Liver (tissue), 3 donors: ENCODE measurements at regions not wholly inside any gene's neighbourhood (a gene's known extent, or its start where the extent isn't known, plus 50 kb on each side); places are given as distances from the start of the nearest gene placed in this dataset.

Source experiments
- CTCF ChIP-seq: fragments of 150-350 bp; IDR thresholded peaks from 2 replicates; pipeline ENCODE4 v1.5.1; 2017; ENCODE audit warnings: improper control_type of control experiment, low read depth, low read length; ENCODE audit not compliant: missing input control
- EGR1 ChIP-seq, 2 donors: IDR thresholded peaks; 2 replicates each; pipeline ENCODE4 v1.6.1; 2016 to 2018; ENCODE audit warnings: antibody characterized with exemption in 2 of 2, low read depth in 2 of 2
- FOXA2 ChIP-seq: IDR thresholded peaks from 2 replicates; pipeline ENCODE4 v1.6.1; 2016; ENCODE audit warnings: antibody characterized with exemption
- GABPA ChIP-seq, 2 donors: IDR thresholded peaks in 1 of 2; conservative IDR thresholded peaks in 1 of 2; 2 replicates each; pipeline ENCODE4 v1.6.1; 2016; ENCODE audit warnings: antibody characterized with exemption in 2 of 2, mild to moderate bottlenecking in 1 of 2, moderate library complexity in 1 of 2
- HNF4A ChIP-seq, 2 donors: conservative IDR thresholded peaks; 2 replicates each; pipeline ENCODE4 v1.6.1; 2016; ENCODE audit warnings: antibody characterized with exemption in 2 of 2, mild to moderate bottlenecking in 2 of 2
- JUND ChIP-seq, 2 donors: IDR thresholded peaks; 2 replicates each; pipeline ENCODE4 v1.6.1; 2016; ENCODE audit warnings: antibody characterized with exemption in 2 of 2
- MAX ChIP-seq: IDR thresholded peaks from 2 replicates; pipeline ENCODE4 v1.6.1; 2016; ENCODE audit warnings: antibody characterized with exemption
- NR2F2 ChIP-seq: IDR thresholded peaks from 2 replicates; pipeline ENCODE4 v1.6.1; 2016; ENCODE audit warnings: antibody characterized with exemption
- RAD21 ChIP-seq, 2 donors: IDR thresholded peaks; 2 replicates each; pipeline ENCODE4 v1.6.1; 2016; ENCODE audit warnings: antibody characterized with exemption in 2 of 2, mild to moderate bottlenecking in 2 of 2
- SP1 ChIP-seq: IDR thresholded peaks from 2 replicates; pipeline ENCODE4 v1.6.1; 2018; ENCODE audit warnings: antibody characterized with exemption, mild to moderate bottlenecking
- YY1 ChIP-seq: IDR thresholded peaks from 2 replicates; pipeline ENCODE4 v1.6.1; 2016; ENCODE audit warnings: antibody characterized with exemption, mild to moderate bottlenecking
- TF ChIP-seq, protein P1 (sequence below): IDR thresholded peaks from 2 replicates; pipeline ENCODE4 v1.6.1; 2016; ENCODE audit warnings: antibody characterized with exemption, mild to moderate bottlenecking
- donor health status: healthy.
- donor health status: healthy.

- TF ChIP-seq CTCF (no peak), SP1 (no peak), RAD21 (IDR thresholded peaks at IDR 0.05) (no peak), JUND (IDR thresholded peaks at IDR 0.05) (no peak), MAX (no peak), HNF4A (conservative IDR thresholded peaks at IDR 0.05) (no peak), GABPA (IDR thresholded peaks at IDR 0.05 in 1 of 2, conservative IDR thresholded peaks at IDR 0.05 in 1 of 2) (no peak), NR2F2 (no peak), FOXA2 (no peak), YY1 (no peak), EGR1 (IDR thresholded peaks at IDR 0.05; ENCODE audit: low read depth in 2 of 2) (no peak)
- TF ChIP-seq, protein P1, sequence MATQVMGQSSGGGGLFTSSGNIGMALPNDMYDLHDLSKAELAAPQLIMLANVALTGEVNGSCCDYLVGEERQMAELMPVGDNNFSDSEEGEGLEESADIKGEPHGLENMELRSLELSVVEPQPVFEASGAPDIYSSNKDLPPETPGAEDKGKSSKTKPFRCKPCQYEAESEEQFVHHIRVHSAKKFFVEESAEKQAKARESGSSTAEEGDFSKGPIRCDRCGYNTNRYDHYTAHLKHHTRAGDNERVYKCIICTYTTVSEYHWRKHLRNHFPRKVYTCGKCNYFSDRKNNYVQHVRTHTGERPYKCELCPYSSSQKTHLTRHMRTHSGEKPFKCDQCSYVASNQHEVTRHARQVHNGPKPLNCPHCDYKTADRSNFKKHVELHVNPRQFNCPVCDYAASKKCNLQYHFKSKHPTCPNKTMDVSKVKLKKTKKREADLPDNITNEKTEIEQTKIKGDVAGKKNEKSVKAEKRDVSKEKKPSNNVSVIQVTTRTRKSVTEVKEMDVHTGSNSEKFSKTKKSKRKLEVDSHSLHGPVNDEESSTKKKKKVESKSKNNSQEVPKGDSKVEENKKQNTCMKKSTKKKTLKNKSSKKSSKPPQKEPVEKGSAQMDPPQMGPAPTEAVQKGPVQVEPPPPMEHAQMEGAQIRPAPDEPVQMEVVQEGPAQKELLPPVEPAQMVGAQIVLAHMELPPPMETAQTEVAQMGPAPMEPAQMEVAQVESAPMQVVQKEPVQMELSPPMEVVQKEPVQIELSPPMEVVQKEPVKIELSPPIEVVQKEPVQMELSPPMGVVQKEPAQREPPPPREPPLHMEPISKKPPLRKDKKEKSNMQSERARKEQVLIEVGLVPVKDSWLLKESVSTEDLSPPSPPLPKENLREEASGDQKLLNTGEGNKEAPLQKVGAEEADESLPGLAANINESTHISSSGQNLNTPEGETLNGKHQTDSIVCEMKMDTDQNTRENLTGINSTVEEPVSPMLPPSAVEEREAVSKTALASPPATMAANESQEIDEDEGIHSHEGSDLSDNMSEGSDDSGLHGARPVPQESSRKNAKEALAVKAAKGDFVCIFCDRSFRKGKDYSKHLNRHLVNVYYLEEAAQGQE = no peak
Observed at GRCh38 chr15:25087137-25087536, 132.3 kb downstream of the SNRPN start.
